A673 (cell line): ENCODE measurements at regions not wholly inside any gene's neighbourhood (a gene's known extent, or its start where the extent isn't known, plus 50 kb on each side); places are given as distances from the start of the nearest gene placed in this dataset.

Experiments used
- BruUV-seq: library from RNA; stranded (reverse); fragments of 400-500 nt; replicated peaks from 2 replicates; lab custom pipeline; 2021; lab: Mats Ljungman, UMichigan
- CTCF ChIA-PET: fragments of 300-600 bp; sonication (Branson Sonifier 250); formaldehyde crosslinking; loops from one replicate; lab custom pipeline; 2022; ENCODE audit warnings: antibody characterized with exemption; lab: Charles Lee
- POLR2A ChIA-PET: fragments of 300-600 bp; sonication (Branson Sonifier 250); formaldehyde crosslinking; loops from one replicate; lab custom pipeline; 2022; ENCODE audit warnings: antibody characterized with exemption; ENCODE audit not compliant: low non-redundant PET; lab: Charles Lee
- DNase-seq: peaks from one replicate; pipeline ENCODE4 v3.0.0-alpha.2; 2015; ENCODE audit warnings: low spot score
- H3K27ac ChIP-seq: fragments of 200-600 bp; sonication (generic); 2 replicates; pipeline ENCODE4 v1.5.1; 2016; ENCODE audit warnings: mixed run types, low read depth, mild to moderate bottlenecking, mixed read lengths, antibody characterized with exemption, low read length; ENCODE audit not compliant: poor library complexity, severe bottlenecking
- H3K27me3 ChIP-seq: fragments of 200-600 bp; sonication (generic); replicated peaks from 2 replicates; pipeline ENCODE4 v1.6.1; 2017; ENCODE audit warnings: mixed run types, low read depth, mild to moderate bottlenecking, mixed read lengths, antibody characterized with exemption, low read length; ENCODE audit not compliant: insufficient read depth, poor library complexity
- H3K36me3 ChIP-seq: fragments of 200-600 bp; sonication (generic); 2 replicates; pipeline ENCODE4 v1.6.1; 2016; ENCODE audit warnings: mixed run types, mild to moderate bottlenecking, mixed read lengths, antibody characterized with exemption, low read length; ENCODE audit not compliant: insufficient read depth, poor library complexity, severe bottlenecking
- H3K4me1 ChIP-seq: fragments of 200-600 bp; sonication (generic); 2 replicates; pipeline ENCODE4 v1.6.1; 2017; ENCODE audit warnings: mixed run types, mild to moderate bottlenecking, mixed read lengths, antibody characterized with exemption, low read length; ENCODE audit not compliant: insufficient read depth, poor library complexity, severe bottlenecking
- H3K4me3 ChIP-seq: fragments of 200-600 bp; sonication (generic); 2 replicates; pipeline ENCODE4 v1.5.1; 2016; ENCODE audit warnings: low read depth, mixed run types, mild to moderate bottlenecking, mixed read lengths, low read length; ENCODE audit not compliant: poor library complexity, severe bottlenecking
- H3K9me3 ChIP-seq: fragments of 200-600 bp; sonication (generic); 2 replicates; pipeline ENCODE4 v1.6.1; 2016; ENCODE audit warnings: mixed run types, low read depth, mild to moderate bottlenecking, mixed read lengths, antibody characterized with exemption, low read length; ENCODE audit not compliant: poor library complexity, severe bottlenecking
- EZH2 ChIP-seq: fragments of 200-600 bp; sonication (generic); IDR thresholded peaks from 2 replicates; pipeline ENCODE4 v1.6.1; 2017; ENCODE audit warnings: borderline replicate concordance, low read depth, mild to moderate bottlenecking, mixed read lengths, antibody characterized with exemption, low read length; ENCODE audit not compliant: poor library complexity, severe bottlenecking
- intact Hi-C: fragments of 100-400 bp; cut with micrococcal nuclease; formaldehyde crosslinking; loops from one replicate; pipeline ENCODE4 v1.10.0; 2022; ENCODE audit not compliant: unreplicated experiment
- TF ChIP-seq, protein P1 (sequence below): fragments of 300-800, 200-600 bp; sonication (generic); conservative IDR thresholded peaks from 2 replicates; pipeline ENCODE4 v1.5.1; 2017; ENCODE audit warnings: low read depth, mild to moderate bottlenecking, antibody characterized with exemption, low read length, moderate library complexity, mixed read lengths

DNA sequence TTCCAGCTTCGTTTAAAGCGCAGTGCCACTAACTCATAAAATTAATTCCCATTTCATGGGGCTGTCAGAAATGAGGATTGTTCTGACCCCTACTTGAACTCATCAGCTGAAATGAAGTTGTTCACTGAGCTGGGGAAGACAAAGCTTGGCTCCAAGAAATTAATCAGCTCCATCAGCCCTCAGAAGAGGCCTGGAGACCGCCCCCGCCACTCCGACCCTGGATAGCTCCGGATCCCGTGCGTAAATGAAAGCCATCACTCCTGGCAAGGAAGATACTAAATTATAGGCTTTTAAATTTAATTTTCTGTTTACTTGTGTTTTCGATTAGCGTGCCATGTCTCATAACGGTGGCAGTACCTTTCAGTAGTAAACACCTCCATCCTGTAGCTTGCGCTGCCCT lies 142.8 kb upstream of the IRX2 start:
- Histone ChIP-seq H3K4me1 (no peaks in the 10 kb centered on the region), H3K36me3 (no peaks in the 10 kb centered on the region), H3K4me3 (no peak overlapping the region), H3K9me3 (peaks cover 39% of the 10 kb centered on the region), H3K27me3 (no peaks in the 10 kb centered on the region), H3K27ac (no peak overlapping the region)
- POLR2A ChIA-PET = no interaction called here
- no peak for DNase-seq
- intact Hi-C loops = no loop called here
- CTCF ChIA-PET = no interaction called here
- no TSS peak for BruUV-seq
- TF ChIP-seq EZH2 = no peak
- TF ChIP-seq, protein P1, sequence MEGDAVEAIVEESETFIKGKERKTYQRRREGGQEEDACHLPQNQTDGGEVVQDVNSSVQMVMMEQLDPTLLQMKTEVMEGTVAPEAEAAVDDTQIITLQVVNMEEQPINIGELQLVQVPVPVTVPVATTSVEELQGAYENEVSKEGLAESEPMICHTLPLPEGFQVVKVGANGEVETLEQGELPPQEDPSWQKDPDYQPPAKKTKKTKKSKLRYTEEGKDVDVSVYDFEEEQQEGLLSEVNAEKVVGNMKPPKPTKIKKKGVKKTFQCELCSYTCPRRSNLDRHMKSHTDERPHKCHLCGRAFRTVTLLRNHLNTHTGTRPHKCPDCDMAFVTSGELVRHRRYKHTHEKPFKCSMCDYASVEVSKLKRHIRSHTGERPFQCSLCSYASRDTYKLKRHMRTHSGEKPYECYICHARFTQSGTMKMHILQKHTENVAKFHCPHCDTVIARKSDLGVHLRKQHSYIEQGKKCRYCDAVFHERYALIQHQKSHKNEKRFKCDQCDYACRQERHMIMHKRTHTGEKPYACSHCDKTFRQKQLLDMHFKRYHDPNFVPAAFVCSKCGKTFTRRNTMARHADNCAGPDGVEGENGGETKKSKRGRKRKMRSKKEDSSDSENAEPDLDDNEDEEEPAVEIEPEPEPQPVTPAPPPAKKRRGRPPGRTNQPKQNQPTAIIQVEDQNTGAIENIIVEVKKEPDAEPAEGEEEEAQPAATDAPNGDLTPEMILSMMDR = no peak

DNA sequence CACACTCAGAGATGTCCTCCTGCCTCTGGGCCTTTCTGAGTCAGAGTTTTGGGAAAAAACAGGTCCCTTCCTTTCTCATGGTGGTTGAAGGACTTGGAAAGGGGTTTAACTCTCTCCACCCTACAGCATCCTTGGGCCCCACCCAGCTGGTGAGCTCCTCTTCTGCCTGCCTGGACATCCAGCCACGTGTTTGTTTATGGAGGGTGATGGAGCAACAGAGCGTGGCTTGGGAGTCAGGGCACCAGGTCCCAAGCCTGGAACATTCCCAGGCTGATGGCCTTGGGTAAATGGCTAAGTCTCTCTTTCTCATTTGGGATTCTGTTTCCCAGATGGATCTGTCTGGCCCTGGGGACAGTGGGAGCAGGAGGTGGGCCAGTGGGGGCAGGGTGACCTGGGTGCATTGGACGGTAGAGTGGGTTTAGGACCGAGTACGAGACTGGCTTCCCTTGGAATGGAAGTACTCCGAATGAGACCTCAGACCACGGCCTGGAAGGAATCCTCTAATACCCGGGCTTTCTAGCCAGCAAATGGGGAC lies 141.1 kb upstream of the IRX2 start:
- DNase-seq = no peak
- Histone ChIP-seq H3K4me1 (no peaks in the 10 kb centered on the region), H3K9me3 (peaks cover 38% of the 10 kb centered on the region), H3K27ac (no peak overlapping the region), H3K4me3 (no peak overlapping the region), H3K27me3 (no peaks in the 10 kb centered on the region), H3K36me3 (no peaks in the 10 kb centered on the region)
- ChIA-PET POLR2A (no interaction called here), CTCF (no interaction called here)
- BruUV-seq = no TSS peak
- intact Hi-C loops = no loop called here
- TF ChIP-seq, protein P1 = no peak
- TF ChIP-seq EZH2 = no peak

DNA sequence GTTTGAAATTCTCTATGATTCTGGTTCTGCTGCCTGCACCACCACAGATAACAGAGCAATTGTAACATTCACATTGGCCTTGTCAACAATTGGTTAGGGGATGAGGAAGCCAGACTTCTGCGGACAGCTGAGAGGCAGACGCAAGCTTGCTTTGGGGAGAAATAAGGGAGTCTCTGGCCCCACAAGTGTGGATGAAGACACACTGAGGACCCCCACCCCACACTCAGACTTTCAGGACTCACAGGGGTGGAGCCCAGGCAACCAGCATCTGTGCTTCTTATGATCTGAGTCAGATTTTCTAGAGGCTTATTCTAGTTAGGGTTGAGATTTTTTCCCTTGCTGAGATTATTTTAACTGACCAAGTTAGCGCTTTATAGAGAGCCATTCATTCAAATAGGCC lies 140.3 kb upstream of the IRX2 start:
- no peaks in the 10 kb centered on the region for H3K27me3 ChIP-seq
- CTCF ChIA-PET = no interaction called here
- no TSS peak for BruUV-seq

More for the DNA sequence above, 140.3 kb upstream of the IRX2 start:
- Histone ChIP-seq H3K9me3 (peaks cover 38% of the 10 kb centered on the region), H3K4me1 (no peaks in the 10 kb centered on the region), H3K27ac (no peak overlapping the region), H3K4me3 (no peak overlapping the region), H3K36me3 (no peaks in the 10 kb centered on the region)
- intact Hi-C loops = no loop called here
- TF ChIP-seq, protein P1 = no peak
- no peak for TF ChIP-seq EZH2
- POLR2A ChIA-PET = no interaction called here
- DNase-seq = no peak
